Astrocyte (in vitro differentiated cells and primary cell): ENCODE measurements at regions not wholly inside any gene's neighbourhood (a gene's known extent, or its start where the extent isn't known, plus 50 kb on each side); places are given as distances from the start of the nearest gene placed in this dataset.

Source experiments
- CTCF ChIP-seq: IDR thresholded peaks from 2 replicates; pipeline ENCODE4 v1.5.1; 2011; ENCODE audit warnings: low read depth, mild to moderate bottlenecking, inconsistent platforms, low read length, moderate library complexity; ENCODE audit not compliant: insufficient read depth
- EZH2 ChIP-seq: IDR thresholded peaks from 2 replicates; pipeline ENCODE4 v1.6.1; 2012; ENCODE audit warnings: mild to moderate bottlenecking, low read length, inconsistent platforms; ENCODE audit not compliant: insufficient read depth

- TF ChIP-seq CTCF (no peak), EZH2 (no peak)
These were observed 733.0 kb upstream of the SALL3 start for GRCh38 chr18:78246588-78246987.
